ENCODE measurements at regions not wholly inside any gene's neighbourhood (a gene's known extent, or its start where the extent isn't known, plus 50 kb on each side); places are given as distances from the start of the nearest gene placed in this dataset.

DNA sequence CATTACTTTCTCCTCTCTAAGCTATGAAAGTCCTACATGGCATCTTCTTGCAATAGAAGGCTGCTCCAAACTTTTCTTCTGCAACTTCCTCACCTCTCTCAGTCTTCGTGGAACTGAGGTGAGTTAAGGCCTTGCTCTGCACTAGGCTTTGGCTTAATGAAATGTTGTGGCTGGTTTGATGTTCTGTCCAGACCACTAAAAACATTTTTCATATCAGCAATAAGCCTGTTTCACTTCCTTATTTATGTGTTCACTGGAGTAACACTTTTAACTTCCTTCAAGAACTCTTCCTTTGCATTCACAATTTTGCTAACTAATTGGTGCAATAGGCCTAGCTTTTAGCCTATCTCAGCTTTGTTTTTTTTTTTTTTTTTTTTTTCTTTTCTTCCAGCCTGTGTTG lies 335.3 kb upstream of the NECTIN3 start:
- Histone ChIP-seq H3K9me3 (replicated peaks in 1 of 11) (peaks cover 0 to 18% (median 0%) of the 10 kb centered on the region in 11 experiments; a peak in 3 of 22 replicates), H3K9ac (no peak overlapping the region), H3K4me3 (no peak overlapping the region), H3K27me3 (peaks cover 0 to 88% (median 13%) of the 10 kb centered on the region in 11 experiments; a peak in 11 of 22 replicates), H4K20me1 (peaks cover 0 to 11% (median 0%) of the 10 kb centered on the region in 11 experiments; a peak in 5 of 22 replicates), H3K4me2 (peak overlapping the region; percentile 16 to 67 (median 35); a peak in 18 of 22 replicates), H3K36me3 (no peaks in the 10 kb centered on the region), H3K4me1 (peaks cover 10 to 19% (median 13%) of the 10 kb centered on the region in 10 experiments), H3K27ac (peak overlapping the region in 4 of 11 experiments; percentile 12 to 59 (median 30); a peak in 2 of 22 replicates)
- TF ChIP-seq Cebpa-rat (IDR thresholded peaks at IDR 0.05): peak in 6 of 11 experiments; percentile 27 to 60 (median 46); a peak in 6 of 22 replicates

DNA sequence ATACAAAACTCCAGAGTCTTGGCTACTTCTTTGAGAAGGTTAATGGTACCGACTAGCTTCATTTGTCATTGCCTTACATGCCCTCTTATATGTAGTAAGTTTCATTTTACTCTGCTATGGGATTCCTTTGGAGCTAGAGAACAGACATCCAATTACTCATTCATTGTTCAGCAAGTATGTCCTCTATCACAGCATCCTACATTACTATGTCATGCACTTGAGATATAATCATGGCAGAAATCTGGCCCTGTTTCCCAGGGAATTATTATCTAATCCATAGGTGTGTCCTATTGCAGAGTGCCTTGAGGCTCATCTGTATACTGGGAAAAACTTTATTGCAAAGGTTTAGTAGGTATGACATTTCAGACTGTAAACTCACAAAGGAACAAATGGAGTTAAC lies 333.1 kb upstream of the NECTIN3 start:
- Histone ChIP-seq H3K4me3 (no peak overlapping the region), H3K4me1 (peaks cover 10 to 19% (median 13%) of the 10 kb centered on the region in 10 experiments), H3K9ac (no peak overlapping the region), H4K20me1 (peaks cover 0 to 11% (median 0%) of the 10 kb centered on the region in 11 experiments; a peak in 5 of 22 replicates), H3K27ac (no peak overlapping the region), H3K4me2 (no peak overlapping the region), H3K36me3 (no peaks in the 10 kb centered on the region), H3K27me3 (peaks cover 0 to 86% (median 13%) of the 10 kb centered on the region in 11 experiments; a peak in 11 of 22 replicates), H3K9me3 (replicated peaks in 1 of 11) (peaks cover 0 to 15% (median 0%) of the 10 kb centered on the region in 11 experiments; a peak in 3 of 22 replicates)
- TF ChIP-seq Cebpa-rat (IDR thresholded peaks at IDR 0.05): no peak

DNA sequence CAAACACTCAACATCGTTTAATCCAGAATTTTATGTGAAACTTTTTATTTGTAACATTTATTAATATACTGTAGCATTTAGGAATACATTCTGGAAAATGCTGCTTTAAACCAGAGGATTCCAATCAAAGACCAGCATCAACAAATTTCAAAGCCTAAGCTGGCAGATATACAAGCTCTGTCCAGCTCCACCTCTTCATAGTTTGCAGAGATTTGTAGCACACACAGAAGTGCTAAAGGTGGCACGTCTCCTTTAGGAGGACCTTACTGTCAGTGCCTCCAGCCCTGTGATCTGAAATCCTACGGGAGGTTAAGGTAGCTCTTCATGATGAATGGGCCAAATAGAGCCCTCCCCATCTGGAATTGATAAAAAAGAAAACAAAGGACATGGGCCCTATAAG lies 329.7 kb upstream of the NECTIN3 start:
- H3K9me3 ChIP-seq (replicated peaks in 1 of 11): peaks cover 0 to 24% (median 0%) of the 10 kb centered on the region in 11 experiments; a peak in 9 of 22 replicates
- peaks cover 0 to 1% (median 0%) of the 10 kb centered on the region in 11 experiments; a peak in 1 of 22 replicates for H4K20me1 ChIP-seq
- H3K4me1 ChIP-seq: peaks cover under 1 to 4% (median 2%) of the 10 kb centered on the region in 10 experiments; a peak in 18 of 20 replicates
- no peak for TF ChIP-seq Cebpa-rat (IDR thresholded peaks at IDR 0.05)
- peaks cover 0 to 87% (median 4%) of the 10 kb centered on the region in 11 experiments; a peak in 11 of 22 replicates for H3K27me3 ChIP-seq
- H3K4me2 ChIP-seq: no peak overlapping the region
- H3K4me3 ChIP-seq: no peak overlapping the region
- no peak overlapping the region for H3K27ac ChIP-seq
- no peak overlapping the region for H3K9ac ChIP-seq
- H3K36me3 ChIP-seq: no peaks in the 10 kb centered on the region

DNA sequence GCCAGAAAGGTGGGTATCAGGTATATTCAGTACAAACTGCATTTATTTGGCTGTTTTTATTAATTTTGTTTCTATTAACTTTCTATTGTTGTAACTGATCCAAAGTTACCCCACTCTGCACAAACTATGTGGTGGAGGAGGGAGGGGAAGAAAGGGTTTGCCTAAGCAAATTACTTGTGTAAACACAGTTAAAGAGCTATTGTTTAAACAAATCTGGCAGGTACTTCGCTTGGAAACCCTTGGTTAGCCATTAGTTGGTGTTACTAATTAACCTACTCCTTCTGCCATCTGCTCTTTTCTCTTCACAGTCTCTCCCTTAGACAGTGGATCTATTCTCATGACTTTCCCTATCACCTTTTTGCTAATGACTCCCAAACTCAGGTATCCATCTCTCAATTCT lies 328.4 kb upstream of the NECTIN3 start:
- no peak overlapping the region for H3K4me3 ChIP-seq
- peaks cover 0 to 24% (median 0%) of the 10 kb centered on the region in 11 experiments; a peak in 9 of 22 replicates for H3K9me3 ChIP-seq (replicated peaks in 1 of 11)
- no peak overlapping the region for H3K9ac ChIP-seq
- H3K4me1 ChIP-seq: no peaks in the 10 kb centered on the region
- no peaks in the 10 kb centered on the region for H4K20me1 ChIP-seq
- H3K27ac ChIP-seq: no peak overlapping the region
- no peaks in the 10 kb centered on the region for H3K36me3 ChIP-seq
- H3K4me2 ChIP-seq: no peak overlapping the region
- no peak for TF ChIP-seq Cebpa-rat (IDR thresholded peaks at IDR 0.05)
- peaks cover 0 to 83% (median 4%) of the 10 kb centered on the region in 11 experiments; a peak in 11 of 22 replicates for H3K27me3 ChIP-seq

DNA sequence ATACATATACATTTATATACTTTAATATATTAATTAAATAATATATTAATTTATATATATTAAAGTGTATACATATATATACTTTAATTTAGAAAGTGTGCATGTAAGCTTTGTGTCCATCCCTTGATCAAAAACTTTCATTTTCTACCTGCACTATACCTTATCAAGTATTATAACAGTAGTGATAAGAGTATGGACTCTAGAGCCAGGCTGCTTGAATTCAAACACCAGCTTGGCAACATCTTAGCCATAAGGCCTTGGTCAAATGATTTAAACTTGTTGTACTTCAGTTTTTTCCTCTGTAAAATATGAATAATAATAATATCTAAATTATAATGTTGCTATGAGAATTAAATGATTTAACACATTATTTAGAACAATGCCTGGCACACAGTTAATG lies 327.6 kb upstream of the NECTIN3 start:
- no peaks in the 10 kb centered on the region for H3K4me1 ChIP-seq
- no peaks in the 10 kb centered on the region for H4K20me1 ChIP-seq
- H3K27ac ChIP-seq: no peak overlapping the region
- peaks cover 0 to 24% (median 0%) of the 10 kb centered on the region in 11 experiments; a peak in 9 of 22 replicates for H3K9me3 ChIP-seq (replicated peaks in 1 of 11)
- H3K27me3 ChIP-seq: peaks cover 0 to 76% (median 2%) of the 10 kb centered on the region in 11 experiments; a peak in 11 of 22 replicates
- H3K4me2 ChIP-seq: no peak overlapping the region
- H3K36me3 ChIP-seq: no peaks in the 10 kb centered on the region
- TF ChIP-seq Cebpa-rat (IDR thresholded peaks at IDR 0.05): no peak
- no peak overlapping the region for H3K9ac ChIP-seq
- no peak overlapping the region for H3K4me3 ChIP-seq

DNA sequence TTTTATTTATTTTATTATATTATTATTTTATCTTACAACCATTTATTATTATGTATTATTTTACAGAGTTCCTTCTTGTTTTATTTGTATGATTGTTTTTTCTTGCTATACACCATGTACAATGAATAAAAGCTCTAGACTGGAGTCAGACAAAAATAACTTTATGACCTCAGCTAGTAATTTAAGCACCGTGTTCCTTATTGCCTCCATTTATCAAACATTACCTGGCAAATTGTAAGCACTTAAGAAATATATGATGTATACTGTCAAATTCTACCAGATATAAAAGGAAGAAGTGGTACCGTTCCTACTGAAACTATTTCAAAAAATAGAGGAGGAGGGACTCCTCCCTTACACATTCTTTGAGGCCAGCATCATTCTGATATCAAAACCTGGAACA lies 326.9 kb upstream of the NECTIN3 start:
- no peaks in the 10 kb centered on the region for H3K36me3 ChIP-seq
- TF ChIP-seq Cebpa-rat (IDR thresholded peaks at IDR 0.05): no peak
- H3K4me1 ChIP-seq: no peaks in the 10 kb centered on the region
- H4K20me1 ChIP-seq: no peaks in the 10 kb centered on the region
- no peak overlapping the region for H3K9ac ChIP-seq
- H3K9me3 ChIP-seq (replicated peaks in 1 of 11): peaks cover 0 to 23% (median 0%) of the 10 kb centered on the region in 11 experiments; a peak in 9 of 22 replicates
- H3K4me2 ChIP-seq: no peak overlapping the region
- H3K4me3 ChIP-seq: no peak overlapping the region
- H3K27ac ChIP-seq: no peak overlapping the region
- H3K27me3 ChIP-seq: peaks cover 0 to 74% (median 0%) of the 10 kb centered on the region in 11 experiments; a peak in 8 of 22 replicates

DNA sequence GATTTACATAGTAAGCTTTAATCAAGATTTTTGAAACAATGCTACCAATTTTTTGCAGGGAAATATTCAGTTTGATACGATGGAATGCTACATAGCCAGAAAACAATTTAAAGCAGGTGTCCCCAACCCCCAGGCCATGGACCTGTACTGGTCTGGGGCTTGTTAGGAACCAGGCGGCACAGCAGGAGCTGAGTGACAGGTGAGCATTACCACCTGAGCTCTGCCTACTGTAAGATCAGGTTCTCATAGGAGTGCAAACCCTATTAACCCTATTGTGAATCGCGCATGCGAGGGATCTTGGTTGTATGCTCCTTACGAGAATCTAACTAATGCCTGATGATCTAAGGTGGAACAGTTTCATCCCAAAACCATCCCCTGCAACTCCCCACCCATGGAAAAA lies 322.6 kb upstream of the NECTIN3 start:
- no peak overlapping the region for H3K27ac ChIP-seq
- no peaks in the 10 kb centered on the region for H4K20me1 ChIP-seq
- H3K36me3 ChIP-seq: no peaks in the 10 kb centered on the region
- H3K4me3 ChIP-seq: no peak overlapping the region
- H3K4me2 ChIP-seq: no peak overlapping the region
- peaks cover 0 to 16% (median 0%) of the 10 kb centered on the region in 11 experiments; a peak in 9 of 22 replicates for H3K9me3 ChIP-seq (replicated peaks in 1 of 11)
- no peaks in the 10 kb centered on the region for H3K4me1 ChIP-seq
- no peak for TF ChIP-seq Cebpa-rat (IDR thresholded peaks at IDR 0.05)
- no peak overlapping the region for H3K9ac ChIP-seq
- peaks cover 0 to 50% (median 0%) of the 10 kb centered on the region in 11 experiments; a peak in 5 of 22 replicates for H3K27me3 ChIP-seq

DNA sequence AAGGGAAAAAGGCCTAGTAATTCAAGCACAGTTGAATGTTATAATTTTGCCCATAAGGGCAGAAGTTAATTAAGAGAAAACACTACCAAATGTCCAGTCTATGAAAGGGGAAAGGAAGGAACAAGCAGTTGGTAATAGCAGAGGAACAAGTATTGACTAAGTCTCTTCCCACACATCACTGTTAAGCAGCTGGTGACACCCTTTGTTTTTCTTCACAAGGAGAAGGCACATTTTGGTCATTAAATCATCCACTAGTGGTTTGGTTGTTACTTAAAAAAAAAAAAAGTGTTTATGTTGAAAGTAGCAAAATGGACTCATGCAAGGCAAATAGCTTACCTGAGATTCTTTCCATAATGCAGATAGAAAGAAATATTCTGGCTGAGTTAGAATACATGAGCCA lies 321.4 kb upstream of the NECTIN3 start:
- Histone ChIP-seq H3K36me3 (no peaks in the 10 kb centered on the region), H3K9ac (no peak overlapping the region), H3K27ac (no peak overlapping the region), H3K27me3 (peaks cover 0 to 47% (median 0%) of the 10 kb centered on the region in 11 experiments; a peak in 5 of 22 replicates), H3K9me3 (replicated peaks in 1 of 11) (peaks cover 0 to 15% (median 0%) of the 10 kb centered on the region in 11 experiments; a peak in 9 of 22 replicates), H4K20me1 (no peaks in the 10 kb centered on the region), H3K4me1 (no peaks in the 10 kb centered on the region), H3K4me3 (no peak overlapping the region), H3K4me2 (no peak overlapping the region)
- TF ChIP-seq Cebpa-rat (IDR thresholded peaks at IDR 0.05): no peak

DNA sequence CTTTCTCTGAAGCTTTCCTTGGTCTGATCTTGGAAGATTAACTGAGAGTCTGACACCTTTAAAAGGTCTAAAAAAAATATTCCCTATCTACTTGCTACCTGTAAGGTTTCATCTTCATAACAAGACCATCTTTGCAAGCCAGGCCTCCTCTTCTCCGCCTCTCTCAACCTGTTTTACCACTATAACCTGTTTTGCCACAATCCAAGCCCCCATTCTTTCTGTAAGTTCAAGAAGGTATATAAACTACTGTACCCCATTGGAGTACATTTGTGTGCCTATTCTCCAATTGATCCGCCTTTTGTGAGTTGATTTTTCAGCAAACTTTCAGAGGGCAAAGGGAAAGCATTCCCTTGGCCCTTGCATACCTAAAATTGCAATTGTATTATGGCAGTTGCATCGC lies 319.3 kb upstream of the NECTIN3 start:
- Histone ChIP-seq H3K9ac (no peak overlapping the region), H3K9me3 (replicated peaks in 1 of 11) (no peaks in the 10 kb centered on the region), H3K27ac (no peak overlapping the region), H3K27me3 (peaks cover 0 to 26% (median 0%) of the 10 kb centered on the region in 11 experiments; a peak in 3 of 22 replicates), H3K4me2 (no peak overlapping the region), H3K4me1 (no peaks in the 10 kb centered on the region), H3K36me3 (no peaks in the 10 kb centered on the region), H4K20me1 (no peaks in the 10 kb centered on the region), H3K4me3 (no peak overlapping the region)
- no peak for TF ChIP-seq Cebpa-rat (IDR thresholded peaks at IDR 0.05)
